ENCODE measurements at regions not wholly inside any gene's neighbourhood (a gene's known extent, or its start where the extent isn't known, plus 50 kb on each side); places are given as distances from the start of the nearest gene placed in this dataset.
"Not testable (repeated sequence)": the region's sequence is repeated elsewhere in the genome, so short reads cannot be mapped to it uniquely, and the experiment has no call there.

DNA sequence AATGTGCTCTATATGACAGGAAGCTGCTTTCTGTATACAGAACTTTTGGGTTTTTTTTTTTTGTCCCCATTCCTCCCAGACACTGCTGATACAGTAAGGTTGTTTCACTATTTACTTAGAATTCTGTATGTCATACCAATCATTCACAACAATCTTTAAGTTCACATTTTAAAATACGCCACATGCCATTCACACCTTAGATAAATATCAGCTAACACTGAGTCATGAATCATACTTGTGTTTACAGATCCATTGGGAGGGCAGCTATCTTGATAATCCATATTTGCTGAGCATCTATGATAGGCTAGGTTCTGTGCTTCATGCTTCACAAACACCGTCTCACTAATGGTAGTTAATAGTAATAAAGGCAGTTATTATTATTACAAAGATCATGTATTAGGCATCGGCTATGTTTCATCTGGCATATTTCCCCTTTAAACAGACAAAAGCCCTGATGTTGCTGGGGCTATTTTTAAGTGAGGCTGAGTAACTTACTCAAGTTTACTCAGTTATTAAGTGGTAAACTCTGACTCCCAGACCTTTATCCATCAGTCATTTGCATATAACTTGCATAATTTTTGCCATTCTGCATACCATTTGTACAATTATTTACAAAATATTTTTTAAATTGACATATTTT is 152.2 kb upstream of the HMHB1 start:
- no peak for DNase-seq

GRCh38 chr5:143658956-143659355 is 153.0 kb upstream of the HMHB1 start:
- no peak for DNase-seq

- DNase-seq, result peak; percentile 68
Measured at GRCh38 chr5:143657647-143658285, 154.2 kb upstream of the HMHB1 start.

DNA sequence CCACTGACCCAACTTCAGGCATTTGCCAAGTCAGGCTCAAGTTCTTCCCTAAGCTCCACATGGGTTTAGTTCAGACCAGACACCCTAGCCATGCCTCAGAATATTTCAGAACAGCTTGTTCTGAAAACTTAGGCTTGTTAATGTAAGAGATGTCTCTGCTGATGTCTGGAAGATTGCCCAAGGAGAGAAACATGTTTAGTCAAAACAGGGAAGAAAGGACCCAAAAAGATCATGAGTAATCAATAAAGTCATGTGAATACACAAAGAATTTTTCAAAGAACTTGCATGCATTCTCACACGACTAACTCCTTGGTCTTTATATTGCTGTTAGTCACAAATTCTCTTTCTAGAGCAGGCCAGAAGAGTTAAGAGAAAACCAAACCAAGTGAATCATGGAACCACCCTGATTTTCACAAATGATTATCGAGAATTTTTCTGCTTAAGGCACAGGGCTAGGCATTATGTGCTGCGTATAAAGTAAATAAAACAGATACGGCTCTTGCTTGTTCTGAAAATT is 158.1 kb upstream of the HMHB1 start:
- no peak for DNase-seq

GRCh38 chr5:143653256-143653655 is 158.7 kb upstream of the HMHB1 start:
- no peak for DNase-seq

- no peak for DNase-seq
Measured at GRCh38 chr5:143652108-143652700, 159.8 kb upstream of the HMHB1 start.

DNA sequence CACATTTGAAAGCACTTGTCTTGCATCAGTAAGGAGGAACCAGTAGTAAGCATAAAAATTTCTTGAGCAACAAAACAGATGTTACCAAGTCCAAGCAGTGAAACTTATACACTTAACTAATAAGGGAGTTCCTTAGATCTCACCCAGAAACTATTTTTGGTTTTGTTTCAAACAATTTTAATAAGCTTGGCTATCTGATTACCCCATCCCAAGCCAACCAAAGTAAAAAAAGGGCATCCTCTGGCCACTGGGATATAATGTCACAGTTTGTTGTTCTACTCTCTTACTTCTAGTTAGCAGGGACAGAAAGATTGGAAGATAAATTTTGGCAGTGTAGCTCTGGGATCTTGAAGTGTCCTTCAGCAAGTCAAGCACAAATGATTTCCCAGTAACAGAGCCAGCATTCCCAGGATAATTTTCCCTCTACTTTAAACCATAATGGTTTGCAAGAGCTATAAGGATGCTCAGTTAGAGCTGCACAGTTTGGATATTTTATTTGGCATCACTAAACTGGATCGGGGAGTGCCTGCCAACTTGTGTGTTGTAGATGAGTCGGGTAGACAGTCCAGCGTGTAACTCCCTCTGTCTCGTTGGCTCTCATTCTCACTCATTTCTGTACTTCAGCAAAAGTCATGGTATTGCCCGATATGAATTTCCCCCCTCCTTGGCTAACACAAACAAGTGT is 161.9 kb upstream of the HMHB1 start:
- DNase-seq, result no peak

DNA sequence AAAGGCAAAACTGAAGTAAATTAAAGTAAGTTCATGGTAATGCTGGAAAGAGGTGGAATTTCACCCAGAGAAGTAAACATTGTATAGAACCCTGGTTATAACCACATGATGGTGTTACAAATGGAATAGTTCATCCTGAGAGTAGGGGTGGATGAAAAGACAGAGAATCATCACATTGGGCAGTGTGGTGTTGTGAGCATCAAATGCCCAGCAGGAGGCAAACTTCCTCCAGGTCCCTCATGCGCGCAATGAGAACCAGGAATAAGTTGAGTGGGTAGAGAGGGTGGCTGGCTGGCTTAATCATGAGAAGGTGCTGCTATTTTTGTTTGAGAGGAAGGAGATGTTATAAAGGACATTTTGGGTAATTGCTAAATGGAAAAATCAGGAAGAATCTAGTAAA is 163.3 kb upstream of the HMHB1 start:
- DNase-seq, result no peak

DNA sequence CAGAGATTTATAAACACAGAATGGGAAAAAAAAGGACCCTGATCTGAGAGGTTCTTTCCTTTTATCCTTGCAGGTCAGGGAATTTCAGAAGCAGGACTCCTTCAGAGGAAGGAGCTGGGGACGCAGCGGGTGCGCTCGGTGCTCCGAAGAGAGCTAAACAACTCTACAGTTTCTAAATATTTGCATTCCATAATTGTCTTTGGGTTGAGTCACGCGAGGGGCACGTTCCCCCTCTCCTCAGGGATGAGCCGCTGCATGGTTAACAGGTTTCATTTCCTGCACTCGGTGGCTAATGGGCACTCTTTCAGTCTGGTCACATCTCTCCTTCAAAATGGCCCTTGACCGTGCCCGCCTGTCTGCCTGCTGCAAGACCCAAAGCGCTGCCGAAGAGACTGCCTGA is 165.0 kb upstream of the HMHB1 start:
- DNase-seq, result no peak

DNA sequence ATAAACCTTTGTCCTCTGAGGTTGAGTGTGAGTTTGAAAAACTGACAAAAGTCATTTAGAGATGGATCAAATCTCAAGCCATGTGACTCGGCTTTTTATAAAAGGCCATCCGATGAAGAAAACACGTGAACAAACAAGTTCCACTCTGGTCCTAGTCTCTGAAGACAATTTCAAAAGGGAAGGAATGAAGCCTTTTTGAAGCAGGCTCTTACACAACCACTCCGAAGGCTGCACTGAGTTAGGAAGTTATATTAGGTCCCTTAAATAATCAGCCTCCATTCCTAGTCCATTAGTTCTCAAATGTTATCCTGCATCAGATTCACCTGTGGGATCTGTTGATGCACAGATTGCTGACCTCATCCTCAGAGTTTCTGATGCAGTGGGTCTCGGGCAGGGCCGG is 166.6 kb upstream of the HMHB1 start:
- no peak for DNase-seq

DNA sequence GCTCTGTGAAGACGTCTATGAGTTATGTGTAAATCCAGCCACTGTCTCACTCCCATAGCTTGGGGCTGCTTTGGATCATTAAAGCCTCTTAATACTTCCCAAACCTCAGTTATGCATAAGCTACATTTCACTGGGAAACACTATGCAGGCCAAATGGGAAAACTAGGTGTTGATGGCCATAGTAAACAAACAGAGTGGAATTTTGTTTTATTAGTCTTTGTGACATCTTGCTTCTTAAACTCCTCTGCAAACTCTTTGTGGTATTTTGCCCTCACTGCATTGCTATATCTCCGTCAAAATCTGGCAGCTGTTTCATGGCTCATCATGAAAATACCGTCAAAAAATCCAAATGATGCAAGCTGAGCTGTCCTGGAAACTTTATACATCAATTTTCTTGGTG is 167.2 kb upstream of the HMHB1 start:
- DNase-seq, result no peak

DNA sequence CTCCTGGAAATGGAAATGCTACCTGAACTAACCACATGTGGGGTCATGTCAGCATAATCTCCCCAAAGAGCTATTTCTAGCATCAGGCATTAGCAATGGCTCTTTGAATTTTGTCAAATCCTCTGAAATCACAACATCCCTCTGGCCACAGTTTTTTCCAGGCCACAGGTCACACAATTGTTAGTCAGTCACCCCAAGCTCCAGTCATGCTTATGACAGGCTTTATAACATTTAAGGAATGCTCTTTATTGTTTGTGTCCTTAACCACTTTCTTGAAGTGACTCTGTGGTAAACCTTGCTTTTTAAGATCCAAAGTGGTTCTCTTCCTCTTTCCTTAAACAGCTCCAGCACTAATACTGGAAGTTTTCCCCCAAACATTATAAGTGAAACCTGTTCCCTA is 169.2 kb upstream of the HMHB1 start:
- no peak for DNase-seq

DNA sequence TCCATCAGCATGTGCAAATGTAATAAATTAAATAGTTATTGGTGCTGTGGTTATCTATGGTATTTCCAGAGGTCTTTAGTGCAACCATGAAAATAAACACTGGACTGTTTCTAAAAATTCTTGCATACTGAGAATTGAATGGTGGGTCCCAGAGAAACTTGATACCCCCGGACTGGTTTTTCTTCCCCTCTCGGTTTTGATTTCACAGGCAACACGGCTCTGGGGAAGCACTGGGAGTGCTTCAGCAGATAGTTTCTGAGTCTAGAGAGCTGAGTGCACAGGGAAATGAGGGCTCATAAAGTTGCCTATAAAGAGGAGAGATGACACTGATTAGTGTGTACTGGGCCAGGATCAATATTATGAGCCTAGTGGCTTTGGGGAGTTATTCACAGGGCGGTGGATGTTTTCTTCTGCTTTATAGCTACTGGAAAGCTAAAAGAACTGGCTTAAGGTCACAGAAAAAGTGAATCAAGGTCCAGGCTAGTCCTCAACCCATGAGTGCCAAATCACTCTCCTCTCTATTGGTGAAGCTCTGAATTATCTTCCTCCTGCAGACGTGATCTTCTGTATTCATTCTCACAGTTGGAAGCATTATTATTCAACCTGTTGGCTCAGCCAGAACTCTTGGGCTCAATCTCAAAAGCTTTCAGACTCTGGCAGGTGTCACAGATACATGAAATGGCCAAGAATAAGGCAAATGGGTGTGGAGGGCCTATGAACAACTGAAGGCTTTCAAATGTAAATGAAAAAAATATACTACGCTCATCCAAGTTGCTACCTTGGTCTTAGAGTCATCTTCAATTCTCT is 170.2 kb upstream of the HMHB1 start:
- no peak for DNase-seq

- DNase-seq, result peak; percentile 4
Measured at GRCh38 chr5:143638654-143639053, 173.3 kb upstream of the HMHB1 start.

- no peak for DNase-seq
Measured at GRCh38 chr5:143636931-143637528, 174.9 kb upstream of the HMHB1 start.

DNA sequence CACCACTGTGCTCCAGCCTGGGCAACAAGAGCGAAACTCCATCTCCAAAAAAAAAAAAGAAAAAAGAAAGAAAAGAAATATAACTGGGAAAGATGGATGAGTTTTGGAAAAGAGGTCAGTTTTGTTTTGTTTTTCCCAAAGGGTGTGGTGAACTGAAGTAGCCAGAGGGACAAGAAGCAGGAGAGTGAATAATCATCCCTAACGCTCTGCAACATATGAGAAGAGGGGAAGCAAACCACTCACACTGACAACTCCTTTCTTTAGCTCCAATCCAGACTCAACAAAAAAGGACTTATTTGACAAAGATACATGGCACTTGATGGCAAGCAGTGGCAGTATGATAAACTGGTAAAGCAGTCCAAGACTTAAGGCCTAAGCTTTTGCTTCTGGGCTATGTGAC is 176.1 kb upstream of the HMHB1 start:
- DNase-seq, result no peak

GRCh38 chr5:143635146-143635752 is 176.7 kb upstream of the HMHB1 start:
- no peak for DNase-seq

GRCh38 chr5:143634689-143635088 is 177.3 kb upstream of the HMHB1 start:
- DNase-seq, result no peak

DNA sequence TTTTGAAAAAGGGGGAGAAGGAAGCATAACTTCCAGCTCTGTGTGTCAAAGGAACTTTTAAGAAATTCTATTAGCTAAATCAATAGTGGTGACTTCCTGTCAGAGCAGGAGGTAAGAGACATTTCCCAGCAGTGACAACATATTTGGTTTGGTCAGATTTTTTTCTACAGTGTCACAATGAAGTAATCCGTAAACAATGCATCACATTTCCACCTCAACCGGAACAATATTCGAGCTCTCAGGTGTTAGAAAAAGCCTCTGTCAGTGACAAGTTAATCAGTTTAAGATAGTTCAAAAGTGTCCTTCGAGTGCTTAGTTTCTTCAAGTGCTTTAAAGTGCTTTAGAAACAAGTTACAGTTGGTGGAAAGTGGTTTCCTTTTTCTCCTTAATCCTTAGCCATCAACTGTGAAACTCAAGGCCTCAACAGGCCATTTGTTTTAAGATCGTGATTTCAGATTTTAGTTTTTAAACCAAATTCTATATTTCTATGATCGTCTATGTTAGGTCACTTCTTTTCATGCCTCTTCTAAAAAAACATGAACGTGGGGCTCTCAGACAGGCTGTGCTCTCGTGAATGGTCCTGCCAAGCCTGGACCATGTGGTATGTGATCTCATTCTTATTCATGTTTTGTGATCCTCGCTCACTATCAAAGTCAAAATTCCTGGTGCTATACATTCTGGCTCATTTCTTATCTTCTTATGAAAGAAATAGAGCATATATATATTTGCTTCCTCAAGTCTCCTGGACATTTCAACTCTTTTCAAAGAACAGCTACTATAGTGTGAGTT is 181.9 kb upstream of the HMHB1 start:
- DNase-seq, result no peak

DNA sequence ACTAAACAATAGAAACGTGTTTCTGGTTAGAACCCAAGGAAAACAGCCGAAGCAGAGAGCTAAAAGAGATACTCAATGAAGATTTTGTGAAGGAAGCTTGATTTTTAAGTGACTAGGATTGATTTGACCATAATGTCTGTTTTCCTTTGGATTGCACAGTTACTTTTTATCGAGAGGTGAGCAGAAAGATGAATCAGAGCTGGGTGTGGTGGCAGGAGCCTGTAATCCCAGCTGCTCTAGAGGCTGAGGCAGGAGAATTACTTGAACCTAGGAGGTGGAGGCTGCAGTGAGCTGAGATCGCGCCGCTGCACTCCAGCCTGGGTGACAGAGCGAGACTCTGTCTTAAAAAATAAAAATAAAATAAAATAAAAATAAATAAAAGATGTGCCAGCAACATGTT is 186.9 kb upstream of the HMHB1 start:
- not testable (repeated sequence) for DNase-seq

DNA sequence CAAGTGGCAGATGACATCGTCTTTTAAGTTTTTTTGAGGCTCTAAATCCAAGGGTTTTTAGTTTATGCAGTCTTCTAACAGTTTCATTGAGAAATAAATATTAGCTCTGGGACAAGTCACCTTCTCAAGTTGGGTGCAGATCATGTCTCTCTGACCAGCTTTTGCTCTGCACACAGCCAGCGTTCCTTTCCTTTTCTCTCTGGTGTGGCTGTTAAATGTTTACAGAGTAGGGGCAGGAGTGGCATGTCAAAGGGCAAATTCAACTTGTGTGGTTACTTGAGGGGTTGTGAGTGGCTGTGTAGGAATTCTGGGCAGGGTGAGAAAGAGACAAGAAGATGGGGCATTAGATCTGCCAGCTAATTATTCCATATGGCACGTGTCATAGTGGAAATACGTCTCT is 187.5 kb upstream of the HMHB1 start:
- DNase-seq, result no peak
